ELF-1 (cell line): ENCODE measurements at regions not wholly inside any gene's neighbourhood (a gene's known extent, or its start where the extent isn't known, plus 50 kb on each side); places are given as distances from the start of the nearest gene placed in this dataset.

ENCODE experiments used
- DNase-seq: peaks from one replicate; pipeline ENCODE4 v3.0.0-alpha.2; 2016; ENCODE audit warnings: low read depth, low spot score

DNA sequence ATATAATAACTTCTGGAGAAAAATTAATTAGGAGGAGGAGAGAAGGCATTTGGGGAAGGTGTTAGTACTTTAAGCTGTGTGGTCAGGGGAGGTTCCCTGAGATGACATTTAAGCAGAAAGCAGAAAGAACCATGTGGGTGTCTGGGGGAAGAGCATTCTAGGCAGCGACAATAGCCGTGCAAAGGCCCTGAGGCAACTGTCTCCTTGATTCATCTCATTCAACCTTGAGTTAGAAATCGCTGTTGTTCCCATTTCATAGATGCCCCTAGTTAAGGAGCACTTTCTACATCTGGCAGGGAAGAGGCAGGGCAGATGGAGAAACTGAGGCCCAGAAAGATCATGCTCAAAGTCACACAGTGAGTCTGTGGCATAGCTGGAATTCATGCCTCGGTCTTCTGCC lies 108.6 kb upstream of the RUNX3 start:
- no peak for DNase-seq

DNA sequence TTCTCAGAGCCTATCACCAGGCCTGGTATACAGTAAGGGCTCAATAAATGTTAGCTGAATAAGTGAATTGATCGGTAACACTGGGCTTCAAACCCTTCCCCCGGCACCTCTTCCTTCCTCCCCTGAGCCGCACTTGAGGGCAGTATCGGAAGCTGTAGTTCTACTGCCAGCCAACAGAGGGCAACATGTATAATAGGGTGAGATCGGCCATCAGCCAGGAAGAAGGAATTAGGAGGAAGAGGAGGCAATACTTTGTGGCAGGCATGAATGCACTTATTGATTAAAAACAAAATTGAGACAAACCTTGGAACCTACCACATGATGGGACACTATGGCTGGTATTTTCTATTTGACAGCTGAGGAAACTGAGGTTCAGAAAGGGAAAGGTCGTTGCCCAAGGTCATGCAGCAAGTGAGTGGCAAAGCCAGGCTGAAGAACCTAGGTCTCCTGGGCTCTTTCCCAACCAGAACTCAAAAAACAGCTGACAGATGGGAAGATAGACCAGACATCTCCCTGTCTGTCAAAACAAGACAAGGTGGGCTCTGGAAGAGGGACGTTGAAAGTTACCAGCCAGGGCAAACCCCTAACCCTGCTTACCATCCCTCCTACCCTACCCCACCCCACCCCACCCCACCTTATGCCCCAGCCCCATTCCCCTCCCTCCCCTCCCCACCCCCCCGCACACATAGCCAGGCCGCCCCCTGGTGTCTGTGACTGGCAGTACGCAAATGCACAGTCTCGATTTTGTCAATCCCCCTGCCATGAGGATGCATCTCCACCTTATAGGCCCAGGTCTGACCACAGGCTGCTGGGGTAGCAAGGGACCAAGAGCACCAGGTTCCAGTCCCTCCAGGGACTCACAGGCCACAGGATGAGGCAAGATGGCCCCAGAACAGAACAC lies 107.3 kb upstream of the RUNX3 start:
- DNase-seq = peak; percentile 66

DNA sequence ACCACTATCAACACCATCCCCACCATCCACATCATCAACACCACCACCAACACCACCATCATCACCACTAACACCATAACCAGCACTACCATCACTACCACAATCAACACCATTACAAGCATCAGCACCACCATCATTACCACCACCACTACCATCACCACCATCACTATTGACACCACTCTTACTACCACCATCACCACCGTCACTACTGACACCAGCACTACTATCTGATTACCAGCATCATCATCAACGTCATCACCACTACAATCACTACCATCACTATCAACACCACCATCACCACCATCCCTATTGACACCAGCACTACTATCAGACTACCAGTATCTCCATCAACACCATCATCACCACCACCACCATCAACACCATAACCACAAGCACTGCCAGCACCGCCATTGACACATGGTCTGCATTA lies 106.1 kb upstream of the RUNX3 start:
- no peak for DNase-seq

DNA sequence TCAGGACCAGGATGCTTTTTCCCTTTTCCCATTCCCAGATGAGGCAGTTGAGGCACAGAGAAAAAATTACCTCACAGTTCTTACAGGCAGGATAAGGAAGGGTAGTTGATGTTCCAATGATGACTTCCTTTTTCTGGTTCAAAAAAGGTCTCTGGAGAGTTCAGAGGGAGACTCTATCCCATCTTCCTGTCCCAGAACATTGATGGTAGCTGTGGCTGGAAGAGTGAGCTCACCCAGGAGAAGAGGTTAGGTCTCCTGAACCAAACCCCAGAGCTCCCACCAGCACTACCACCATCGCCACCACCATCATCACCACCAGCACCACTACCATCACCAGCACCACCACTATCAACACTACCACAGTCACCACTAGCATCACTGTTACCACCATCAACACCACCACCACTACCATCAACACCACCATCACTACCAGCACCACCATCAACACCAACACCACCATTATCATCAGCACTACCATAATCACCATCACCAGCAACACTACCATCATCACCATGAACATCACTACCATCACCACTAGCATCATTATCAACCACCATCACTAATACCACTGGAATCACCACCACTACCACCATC lies 105.5 kb upstream of the RUNX3 start:
- no peak for DNase-seq

DNA sequence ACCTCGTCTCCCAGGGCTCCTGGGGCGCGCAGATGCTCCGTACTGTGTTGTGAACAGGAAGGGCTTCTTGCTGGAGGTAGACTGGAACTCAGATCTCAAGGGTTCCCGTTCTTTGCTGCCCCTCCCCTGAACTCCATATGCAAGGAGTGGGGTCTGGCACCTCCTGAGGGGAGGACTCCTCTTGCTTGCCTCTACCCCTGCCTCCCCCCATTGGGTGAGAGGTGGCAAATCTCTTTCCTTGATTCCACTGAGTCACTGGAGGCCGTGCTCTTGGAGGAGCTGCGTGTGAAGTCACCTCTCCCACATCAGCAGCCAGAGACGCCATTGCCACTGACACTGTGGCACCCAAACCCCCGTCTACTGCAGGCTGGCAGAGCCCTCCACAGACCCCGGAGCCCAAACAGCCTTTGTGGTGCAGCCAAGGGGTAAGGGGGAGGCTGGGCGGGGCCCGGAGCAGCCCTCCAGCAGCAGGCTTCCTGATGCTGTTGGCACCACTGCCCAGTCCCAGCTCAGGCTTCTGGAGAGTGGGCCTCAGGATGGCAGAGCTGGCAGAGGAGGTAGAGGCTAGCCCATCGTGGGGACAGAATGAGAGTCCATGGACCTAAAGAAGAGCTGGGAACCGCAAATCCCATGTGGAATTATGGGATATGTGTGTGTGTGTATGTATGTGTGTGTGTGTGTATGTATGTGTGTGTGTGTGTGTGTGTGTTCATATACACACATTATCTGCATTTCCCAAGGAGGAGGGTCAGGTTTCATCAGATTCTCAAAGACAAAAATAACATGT lies 104.9 kb upstream of the RUNX3 start:
- no peak for DNase-seq

DNA sequence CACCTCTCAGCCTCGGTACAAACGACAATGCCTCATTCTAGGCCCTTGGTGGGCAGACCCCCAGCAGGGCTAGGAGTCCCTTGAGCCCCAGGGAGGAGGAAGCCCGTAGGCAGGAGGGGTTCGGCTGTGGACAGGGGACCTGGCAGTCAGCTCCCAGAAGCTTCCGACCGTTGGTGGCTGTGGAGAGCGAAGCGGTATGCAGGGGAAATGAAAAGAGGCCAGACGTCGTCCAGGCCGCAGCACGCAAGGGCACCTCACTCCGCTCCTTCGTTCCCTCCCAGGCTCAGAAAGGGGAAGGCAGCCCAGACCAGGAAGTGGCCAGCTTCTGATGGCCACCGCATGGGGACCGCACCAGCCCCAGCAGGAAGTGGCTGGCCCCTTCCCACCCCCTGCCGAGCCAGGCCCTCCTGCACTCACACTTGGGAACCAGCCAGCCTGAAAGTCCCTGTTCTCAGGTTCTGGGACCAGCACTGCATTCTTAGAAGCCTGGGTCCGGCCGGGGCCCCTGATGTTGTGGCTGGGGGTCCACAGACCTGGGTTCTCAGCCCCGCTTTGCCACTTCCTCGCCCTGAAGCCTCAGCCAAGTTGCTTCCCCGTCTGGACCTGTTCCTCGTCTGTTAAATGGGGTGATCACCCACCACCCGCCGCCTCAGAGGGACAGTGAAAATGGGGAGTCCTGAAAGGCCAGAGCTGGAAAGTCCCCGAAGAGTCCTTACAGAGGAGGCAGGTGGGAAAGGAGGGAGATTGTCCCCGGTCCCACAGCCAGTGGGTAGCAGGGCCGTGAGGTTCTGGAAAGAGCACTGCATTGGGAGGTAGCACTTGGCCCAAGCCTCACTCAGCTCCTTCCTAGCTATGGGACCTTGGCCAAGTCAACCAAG lies 104.0 kb upstream of the RUNX3 start:
- no peak for DNase-seq

DNA sequence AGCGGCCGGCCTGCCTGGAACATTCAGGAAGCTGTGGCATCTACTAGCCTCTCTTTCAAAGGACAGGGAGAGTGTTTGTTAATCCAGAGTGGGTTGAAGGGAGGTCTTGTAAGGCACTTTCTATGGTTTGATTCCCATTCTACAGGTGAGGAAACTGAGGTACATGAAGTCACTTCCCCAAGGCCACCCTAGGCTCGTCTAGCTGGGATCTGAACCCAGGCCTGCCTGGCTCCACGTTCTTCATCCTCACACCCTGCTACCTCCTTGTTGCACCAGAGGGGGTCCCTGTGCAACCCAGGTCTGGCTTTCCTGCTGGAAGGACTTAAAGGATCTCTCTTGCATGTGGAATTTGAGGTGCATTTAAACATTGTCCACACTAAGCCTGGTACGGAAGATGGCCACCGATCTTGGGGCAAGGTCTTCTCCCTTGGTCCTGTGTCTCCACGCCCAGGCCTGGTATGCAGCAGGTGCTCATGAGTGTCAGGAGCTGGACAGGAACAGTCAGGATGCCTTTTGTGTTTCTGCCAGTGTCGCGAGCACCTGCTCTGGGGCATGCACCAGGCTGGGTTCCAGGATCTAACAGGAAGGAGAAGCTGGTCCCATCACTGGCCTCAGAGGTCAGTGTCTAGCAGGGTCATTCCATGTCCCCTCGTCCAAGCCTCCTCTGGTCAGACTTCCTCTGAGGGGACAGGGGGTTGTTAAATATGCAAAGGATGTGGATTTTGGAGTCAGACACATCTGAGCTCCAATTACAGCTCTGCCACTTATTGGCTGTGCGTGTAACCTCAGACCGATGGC lies 103.2 kb upstream of the RUNX3 start:
- no peak for DNase-seq

DNA sequence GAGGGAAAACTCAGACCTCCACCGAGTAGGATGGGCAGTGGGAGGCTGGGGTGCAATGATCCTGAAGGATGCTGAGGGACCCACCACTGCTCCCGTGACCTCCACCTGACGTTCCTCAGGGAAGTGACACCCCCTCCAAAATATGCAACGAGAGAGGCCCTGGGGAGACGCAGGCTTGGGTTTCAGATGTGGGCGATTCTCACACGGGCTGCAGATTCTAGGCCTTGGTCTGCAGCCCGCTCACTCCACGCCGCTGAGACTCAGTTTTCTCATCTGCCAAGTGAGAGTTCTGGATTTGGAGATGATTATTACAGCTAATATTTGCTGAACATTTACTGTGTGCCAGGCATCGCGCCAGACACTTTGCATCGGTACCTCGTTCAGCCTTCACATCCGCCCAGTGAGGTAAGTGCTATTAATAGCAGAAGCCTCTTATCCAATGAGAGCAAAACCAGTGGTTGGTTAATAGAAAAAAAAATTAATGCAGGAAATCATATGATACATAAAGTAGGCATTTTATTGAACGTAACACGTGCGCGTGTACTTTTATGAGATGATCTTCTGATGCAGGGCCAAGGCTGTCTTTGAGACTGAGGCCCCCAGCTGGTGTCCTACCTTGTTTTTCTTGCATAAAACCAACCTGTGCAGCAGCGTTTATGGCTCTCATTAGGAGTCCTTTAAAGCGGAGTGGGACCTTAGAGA lies 102.0 kb upstream of the RUNX3 start:
- no peak for DNase-seq

DNA sequence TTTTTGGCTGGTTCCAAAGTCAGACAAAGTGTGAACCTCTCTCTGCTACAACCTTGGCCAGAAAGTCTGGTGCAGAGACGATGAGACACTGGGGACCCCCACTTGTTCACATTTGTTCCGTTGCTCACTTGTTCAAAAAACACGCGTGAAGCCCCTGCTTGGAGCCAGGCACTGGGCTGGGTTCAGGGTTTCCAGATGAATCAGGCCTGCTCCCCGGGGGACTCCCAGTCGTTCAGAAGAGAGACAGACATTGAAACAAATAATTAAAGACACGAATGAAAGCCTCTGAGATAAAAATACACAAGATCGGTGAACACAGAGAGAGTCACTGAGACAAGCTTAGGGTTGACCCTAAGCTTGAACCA lies 101.5 kb upstream of the RUNX3 start:
- DNase-seq = no peak

DNA sequence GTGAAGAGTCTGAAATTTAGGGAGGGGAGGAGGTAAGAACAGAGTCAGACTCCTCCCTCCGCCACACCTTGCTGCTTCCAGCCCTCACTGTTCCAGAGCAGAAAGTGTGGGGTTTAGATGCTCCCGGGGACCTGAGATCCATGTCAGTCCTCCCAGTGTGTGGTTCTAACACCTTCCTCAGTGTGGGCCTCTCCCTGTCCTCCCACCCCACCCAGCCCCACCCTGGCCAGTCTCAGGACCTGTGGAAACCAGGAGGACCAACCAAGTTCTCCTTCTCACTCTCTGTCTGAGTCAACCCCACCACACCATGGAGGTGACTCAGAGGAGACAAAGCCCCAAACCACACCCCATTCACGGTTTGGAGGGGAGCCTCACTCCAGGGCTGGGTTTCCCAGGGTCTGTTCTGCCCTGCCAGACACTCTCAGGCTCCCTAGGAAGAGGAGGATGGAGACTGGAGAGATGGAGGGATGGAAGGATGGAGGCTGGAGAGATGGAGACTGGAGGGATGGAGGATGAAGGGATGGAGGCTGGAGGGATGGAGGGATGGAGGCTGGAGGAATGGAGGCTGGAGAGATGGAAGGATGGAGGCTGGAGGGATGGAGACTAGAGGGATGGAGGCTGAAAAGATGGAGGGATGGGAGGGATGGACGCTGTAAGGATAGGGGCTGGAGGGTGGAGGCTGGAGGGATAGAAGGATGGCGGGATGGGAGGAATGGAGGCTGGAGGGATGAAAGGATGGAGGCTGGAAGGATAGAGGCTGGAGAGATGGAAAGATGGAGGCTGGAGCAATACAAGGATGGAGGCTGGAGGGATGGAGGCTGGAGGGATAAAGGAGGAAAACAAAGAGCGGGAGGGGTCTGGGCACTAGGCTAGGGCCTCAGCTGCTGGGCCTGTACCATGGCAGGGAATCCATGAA lies 100.9 kb upstream of the RUNX3 start:
- no peak for DNase-seq

DNA sequence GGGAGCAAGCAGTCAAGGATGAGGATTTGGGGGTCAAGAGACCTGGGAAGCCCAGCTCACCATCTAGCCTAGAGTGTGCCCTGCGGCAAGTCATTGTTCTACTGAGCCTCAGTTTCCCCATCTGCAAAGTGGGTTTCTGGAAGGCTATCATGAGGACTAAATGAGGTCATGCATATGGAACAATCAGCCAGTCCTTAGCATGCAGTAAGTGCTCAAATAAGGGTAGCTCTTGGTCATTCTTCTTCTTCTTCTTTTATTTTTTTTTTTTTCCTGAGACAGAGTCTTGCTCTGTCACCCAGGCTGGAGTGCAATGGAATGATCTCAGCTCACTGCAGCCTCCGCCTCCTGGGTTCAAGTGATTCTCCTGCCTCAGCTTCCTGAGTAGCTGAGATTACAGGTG lies 99.9 kb upstream of the RUNX3 start:
- DNase-seq = no peak

DNA sequence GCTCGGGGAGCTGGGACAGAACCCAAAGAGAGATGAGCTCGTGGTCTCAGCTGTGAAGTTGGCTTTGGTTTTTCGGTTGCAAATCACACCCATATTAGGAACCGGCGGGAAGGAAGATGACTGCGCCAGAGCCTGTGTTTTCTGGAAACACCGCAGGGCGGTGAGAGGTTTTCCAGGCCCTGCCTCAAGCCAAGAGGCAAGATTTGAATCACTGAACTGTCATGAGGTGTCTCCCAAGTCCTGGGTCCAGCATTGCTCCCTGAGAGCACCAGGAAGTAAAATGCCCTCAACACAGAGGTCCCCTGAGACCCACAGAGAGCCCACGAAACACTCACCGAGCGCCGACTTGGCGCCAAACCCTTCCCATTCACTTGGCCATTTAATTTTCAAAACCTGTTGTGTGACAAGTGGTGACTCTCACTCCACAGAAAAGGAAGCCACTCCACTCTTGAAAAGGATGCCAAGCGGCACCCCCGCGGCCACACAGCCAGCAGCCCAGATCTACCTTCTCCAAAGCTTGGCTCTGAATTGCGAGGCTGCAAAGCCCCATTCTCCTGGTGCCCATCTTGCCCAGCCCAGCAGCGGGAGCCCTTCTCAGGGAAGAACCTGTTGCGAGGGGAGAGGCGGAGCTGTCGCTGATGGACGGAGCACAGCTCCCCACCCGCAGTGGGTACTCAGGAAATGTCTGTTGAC lies 99.0 kb upstream of the RUNX3 start:
- no peak for DNase-seq

DNA sequence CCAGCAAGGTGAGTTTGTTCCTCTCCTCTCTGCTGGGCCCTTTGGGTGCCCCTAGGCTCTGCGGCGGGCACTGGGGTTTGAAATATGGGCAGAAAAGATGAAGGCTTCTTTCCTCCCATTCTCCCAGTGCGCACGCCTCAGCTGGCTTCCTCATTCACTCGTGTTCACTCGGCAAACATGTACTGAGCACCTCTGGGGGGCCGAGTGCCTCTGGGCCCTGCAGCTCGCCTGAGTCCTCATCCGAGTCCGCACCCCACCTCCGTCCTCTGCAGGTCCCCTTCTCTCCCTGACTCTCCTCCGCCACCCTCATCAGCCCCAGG lies 98.5 kb upstream of the RUNX3 start:
- no peak for DNase-seq

DNA sequence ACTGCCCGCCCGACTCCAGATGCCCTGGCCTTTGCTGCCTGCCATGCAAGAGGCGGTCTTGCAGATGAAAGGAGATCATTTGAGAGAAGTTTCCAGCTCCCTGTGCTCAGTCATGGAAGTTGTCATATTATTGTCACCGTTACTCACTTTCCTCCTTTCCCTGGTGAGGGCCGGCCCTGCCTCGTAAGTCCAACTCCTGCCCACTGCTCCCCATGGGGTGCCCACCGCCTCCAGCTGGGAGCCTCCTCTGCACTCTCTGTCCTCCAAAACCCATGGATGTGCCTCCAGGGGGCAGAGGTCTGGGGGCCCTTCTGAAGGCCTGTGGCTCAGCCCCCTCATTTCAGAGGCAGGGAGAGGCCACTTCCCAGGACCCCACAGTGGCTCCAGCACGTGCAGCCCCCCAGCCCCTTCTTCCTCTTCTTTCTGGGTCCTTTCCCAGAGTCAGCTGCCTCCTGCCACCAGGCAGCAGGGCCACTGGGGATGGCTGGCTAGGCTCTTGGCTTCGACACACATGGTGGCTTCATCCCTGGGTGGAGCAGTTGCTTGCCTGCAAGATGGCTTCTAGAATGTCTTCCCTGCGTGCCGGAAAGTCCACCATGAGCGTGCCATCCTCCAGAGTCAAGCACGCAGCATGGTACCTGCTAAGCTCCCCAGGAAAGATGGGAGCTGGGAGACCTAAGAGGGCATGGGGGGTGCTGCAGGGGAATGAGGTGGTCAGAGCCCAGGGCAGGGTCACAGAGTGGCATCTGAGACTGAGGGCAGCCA lies 97.9 kb upstream of the RUNX3 start:
- DNase-seq = no peak

DNA sequence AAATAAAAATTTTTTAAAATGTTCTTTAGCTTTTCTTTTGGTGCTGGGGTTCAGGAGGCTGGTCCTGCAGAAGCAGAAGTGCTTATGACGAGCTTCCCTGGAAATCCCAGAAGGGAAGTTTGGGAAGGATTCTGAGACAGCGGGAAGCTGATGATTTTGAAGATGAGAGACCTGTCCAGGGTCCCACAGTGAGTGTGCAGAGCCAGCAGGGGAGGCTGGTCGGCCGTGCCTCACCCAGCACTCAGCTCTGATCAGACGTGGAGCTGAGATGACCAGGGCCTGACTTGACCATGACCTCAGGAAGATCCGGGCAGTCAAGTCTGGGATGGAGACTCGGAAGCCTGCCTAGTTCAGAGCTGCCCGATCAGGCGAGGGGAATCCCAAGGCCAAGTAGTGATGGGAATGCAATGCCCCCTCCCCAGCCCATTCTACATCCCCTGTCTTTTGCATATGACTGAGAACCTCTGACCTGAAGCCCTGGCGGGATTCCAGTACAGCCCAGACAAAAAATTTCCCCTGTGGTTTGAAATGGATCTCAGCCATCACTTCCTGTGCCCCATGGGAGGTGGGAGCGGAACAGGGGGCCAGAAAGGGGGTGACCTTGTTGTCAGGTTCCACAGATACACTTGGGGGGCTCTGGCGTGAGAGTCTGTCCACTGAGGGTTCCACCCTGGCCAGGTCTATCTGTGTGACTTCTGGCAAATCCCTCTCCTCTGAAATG lies 96.8 kb upstream of the RUNX3 start:
- no peak for DNase-seq

DNA sequence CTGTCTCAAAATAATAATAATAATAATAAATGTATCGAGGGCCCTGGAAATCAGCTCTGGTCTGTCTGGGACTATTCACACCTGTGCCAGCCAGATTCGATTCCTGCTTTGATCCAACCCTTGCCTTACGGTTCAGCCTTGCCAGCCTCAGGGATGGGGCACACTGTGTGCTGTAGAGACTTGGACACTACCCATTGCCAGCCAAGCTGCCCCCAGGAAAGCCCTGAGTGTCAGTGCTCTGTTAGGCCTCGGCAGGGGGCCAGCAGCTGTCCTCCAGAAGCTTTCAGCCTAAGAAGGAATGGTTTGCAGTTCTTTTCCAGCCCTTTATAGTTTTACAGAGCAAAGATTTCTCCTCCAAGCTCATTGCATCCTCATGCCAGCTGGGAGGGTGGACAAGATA lies 96.2 kb upstream of the RUNX3 start:
- DNase-seq = no peak
